A673 (cell line): ENCODE measurements at regions not wholly inside any gene's neighbourhood (a gene's known extent, or its start where the extent isn't known, plus 50 kb on each side); places are given as distances from the start of the nearest gene placed in this dataset.

ENCODE experiments used
- EZH2 ChIP-seq: fragments of 200-600 bp; sonication (generic); IDR thresholded peaks from 2 replicates; pipeline ENCODE4 v1.6.1; 2017; ENCODE audit warnings: borderline replicate concordance, low read depth, mild to moderate bottlenecking, mixed read lengths, antibody characterized with exemption, low read length; ENCODE audit not compliant: poor library complexity, severe bottlenecking
- TF ChIP-seq, protein P1 (sequence below): fragments of 300-800, 200-600 bp; sonication (generic); conservative IDR thresholded peaks from 2 replicates; pipeline ENCODE4 v1.5.1; 2017; ENCODE audit warnings: low read depth, mild to moderate bottlenecking, antibody characterized with exemption, low read length, moderate library complexity, mixed read lengths

DNA sequence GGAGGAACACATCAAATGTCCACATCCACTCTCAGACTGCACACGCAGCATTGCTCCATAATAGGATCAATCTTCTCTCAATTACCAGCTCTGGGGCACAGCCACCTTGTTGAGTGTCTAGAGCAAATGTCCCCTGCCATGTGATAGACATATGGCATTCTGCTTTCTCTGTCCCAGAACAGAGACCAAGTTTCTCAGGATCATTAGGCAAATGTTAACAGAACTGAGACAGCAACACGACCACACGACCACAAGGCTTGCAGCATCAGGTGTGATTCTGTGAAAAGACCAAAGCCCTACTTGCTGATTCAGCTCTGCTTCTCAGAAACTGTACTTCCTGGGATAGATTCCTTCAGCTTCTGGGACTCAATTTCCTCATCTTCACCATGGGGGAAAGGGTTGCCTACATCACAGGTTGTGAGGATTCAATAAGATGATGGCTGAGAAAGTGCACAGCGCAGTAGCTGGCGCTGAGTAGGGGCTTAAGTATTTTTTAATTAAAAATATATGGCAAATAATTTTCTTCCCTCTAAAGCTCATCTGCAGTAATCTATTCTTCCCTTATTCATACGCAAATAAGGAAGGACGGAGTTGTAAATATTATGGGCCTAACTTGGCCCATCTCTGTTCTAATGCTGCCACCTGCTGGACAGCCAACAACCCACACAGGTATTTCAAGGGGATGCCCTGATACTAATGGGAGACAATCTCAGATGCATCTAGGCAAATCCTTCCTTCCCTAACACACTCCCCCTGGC, 54.3 kb upstream of the USP47 start:
- TF ChIP-seq, protein P1, sequence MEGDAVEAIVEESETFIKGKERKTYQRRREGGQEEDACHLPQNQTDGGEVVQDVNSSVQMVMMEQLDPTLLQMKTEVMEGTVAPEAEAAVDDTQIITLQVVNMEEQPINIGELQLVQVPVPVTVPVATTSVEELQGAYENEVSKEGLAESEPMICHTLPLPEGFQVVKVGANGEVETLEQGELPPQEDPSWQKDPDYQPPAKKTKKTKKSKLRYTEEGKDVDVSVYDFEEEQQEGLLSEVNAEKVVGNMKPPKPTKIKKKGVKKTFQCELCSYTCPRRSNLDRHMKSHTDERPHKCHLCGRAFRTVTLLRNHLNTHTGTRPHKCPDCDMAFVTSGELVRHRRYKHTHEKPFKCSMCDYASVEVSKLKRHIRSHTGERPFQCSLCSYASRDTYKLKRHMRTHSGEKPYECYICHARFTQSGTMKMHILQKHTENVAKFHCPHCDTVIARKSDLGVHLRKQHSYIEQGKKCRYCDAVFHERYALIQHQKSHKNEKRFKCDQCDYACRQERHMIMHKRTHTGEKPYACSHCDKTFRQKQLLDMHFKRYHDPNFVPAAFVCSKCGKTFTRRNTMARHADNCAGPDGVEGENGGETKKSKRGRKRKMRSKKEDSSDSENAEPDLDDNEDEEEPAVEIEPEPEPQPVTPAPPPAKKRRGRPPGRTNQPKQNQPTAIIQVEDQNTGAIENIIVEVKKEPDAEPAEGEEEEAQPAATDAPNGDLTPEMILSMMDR = peak; percentile 80
- TF ChIP-seq EZH2 = no peak
